Stimulated activated effector memory CD8-positive, alpha-beta T cell treated with anti-CD3 and anti-CD28 coated beads, Interleukin-12 subunit alpha, Interleukin-12 subunit beta, amount 100 ng/mL, for 72 hours (primary cell): ENCODE measurements at regions not wholly inside any gene's neighbourhood (a gene's known extent, or its start where the extent isn't known, plus 50 kb on each side); places are given as distances from the start of the nearest gene placed in this dataset.

Experiments
- ATAC-seq: fragments of 150-1000 bp; cut with Tn5 transposase; 2 replicates; pipeline ENCODE4 v1.10.0; 2021
- DNase-seq, 2 donors: peaks; one replicate each; pipeline ENCODE4 v3.0.0; 2021 to 2022; ENCODE audit warnings: low spot score in 2 of 2
- H3K27ac Mint-ChIP-seq: one replicate; pipeline ENCODE4 v1.8.0; 2022; ENCODE audit warnings: mild to moderate bottlenecking, mixed read lengths
- H3K36me3 Mint-ChIP-seq: one replicate; pipeline ENCODE4 v1.8.0; 2022; ENCODE audit warnings: mild to moderate bottlenecking, mixed read lengths
- H3K4me1 Mint-ChIP-seq: one replicate; pipeline ENCODE4 v1.8.0; 2022; ENCODE audit warnings: mixed read lengths
- H3K4me3 Mint-ChIP-seq: one replicate; pipeline ENCODE4 v1.8.0; 2022; ENCODE audit warnings: mild to moderate bottlenecking, mixed read lengths
- H3K9me3 Mint-ChIP-seq: one replicate; pipeline ENCODE4 v1.8.0; 2022; ENCODE audit warnings: mixed read lengths

DNA sequence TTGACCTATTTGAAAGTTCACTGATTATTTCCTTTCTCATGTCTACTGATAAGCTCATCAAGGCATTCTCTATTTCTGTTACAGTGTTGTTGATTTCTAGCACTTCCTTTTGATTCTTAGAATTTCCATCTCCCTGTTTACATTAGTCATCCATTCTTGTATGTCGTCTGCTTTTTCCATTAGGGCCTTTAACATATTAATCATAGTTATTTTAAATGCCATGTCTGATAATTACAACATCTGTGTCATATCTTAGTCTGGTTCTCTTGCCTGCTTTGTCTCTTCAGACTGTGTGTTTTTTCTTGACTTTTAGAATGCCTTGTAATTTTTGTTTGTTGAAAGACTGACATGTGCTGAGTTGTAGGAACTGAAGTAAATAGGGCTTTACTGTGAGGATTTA, 602.1 kb downstream of the SOX6 start:
- DNase-seq (no peak), ATAC-seq (no peak)
- H3K4me3 Mint-ChIP-seq = no peak overlapping the region
- H3K36me3 Mint-ChIP-seq = no peaks in the 10 kb centered on the region
- no peaks in the 10 kb centered on the region for H3K4me1 Mint-ChIP-seq
- H3K9me3 Mint-ChIP-seq = peaks cover 16% of the 10 kb centered on the region
- H3K27ac Mint-ChIP-seq = no peak overlapping the region

GRCh38 chr11:15757048-15757698, 599.2 kb downstream of the SOX6 start:
- DNase-seq (no peak), ATAC-seq (no peak)
- H3K4me3 Mint-ChIP-seq = no peak overlapping the region
- H3K4me1 Mint-ChIP-seq = no peaks in the 10 kb centered on the region
- H3K36me3 Mint-ChIP-seq = no peaks in the 10 kb centered on the region
- no peak overlapping the region for H3K27ac Mint-ChIP-seq
- peaks cover 16% of the 10 kb centered on the region for H3K9me3 Mint-ChIP-seq

- H3K36me3 Mint-ChIP-seq = no peaks in the 10 kb centered on the region
- no peak overlapping the region for H3K4me3 Mint-ChIP-seq
- no peak for ATAC-seq
- no peaks in the 10 kb centered on the region for H3K4me1 Mint-ChIP-seq
- no peak overlapping the region for H3K27ac Mint-ChIP-seq
- no peak for DNase-seq
- H3K9me3 Mint-ChIP-seq = peaks cover 10% of the 10 kb centered on the region
These were observed 597.4 kb downstream of the SOX6 start for GRCh38 chr11:15758857-15759465.

DNA sequence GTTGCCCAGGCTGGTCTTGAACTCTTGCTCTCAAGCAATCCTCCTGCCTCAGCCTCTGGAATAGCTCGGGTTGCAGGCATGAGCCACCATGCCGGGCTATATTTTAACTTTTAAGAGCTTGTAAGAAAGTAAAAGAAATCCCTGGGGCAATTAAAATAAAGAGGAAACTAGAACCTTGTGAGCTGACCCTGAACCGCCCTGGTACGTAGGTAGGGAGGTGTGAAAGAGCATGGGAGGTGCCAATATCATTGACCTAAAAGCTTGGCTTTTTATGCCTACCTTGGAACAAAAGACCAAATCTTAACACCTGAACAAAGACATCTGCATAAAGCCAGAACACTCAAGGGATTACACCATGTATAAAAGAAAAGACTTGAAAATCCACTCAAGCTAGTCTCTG, 595.1 kb downstream of the SOX6 start:
- no peak for ATAC-seq
- H3K36me3 Mint-ChIP-seq = no peaks in the 10 kb centered on the region
- H3K27ac Mint-ChIP-seq = no peak overlapping the region
- no peak overlapping the region for H3K4me3 Mint-ChIP-seq
- no peaks in the 10 kb centered on the region for H3K4me1 Mint-ChIP-seq
- no peak for DNase-seq
- H3K9me3 Mint-ChIP-seq = peaks cover 8% of the 10 kb centered on the region

DNA sequence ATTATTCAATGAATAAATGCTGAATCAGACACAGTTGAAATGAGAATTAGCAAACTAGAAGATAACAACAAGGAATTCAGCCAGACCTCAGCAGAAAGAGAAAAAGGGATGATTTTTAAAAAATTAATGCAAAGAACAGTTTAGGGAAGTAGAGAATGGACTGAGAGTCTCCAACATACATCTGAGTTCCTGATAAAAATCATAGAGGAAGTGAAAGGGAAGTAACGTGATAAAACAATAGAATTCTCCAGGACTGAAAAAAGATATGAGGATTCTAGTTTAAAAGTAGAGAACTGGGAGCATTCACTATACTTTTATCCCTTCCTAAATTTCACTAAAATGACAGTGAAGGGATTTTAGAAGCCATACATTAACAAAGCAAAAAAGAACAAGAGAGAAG, 592.0 kb downstream of the SOX6 start:
- H3K4me3 Mint-ChIP-seq = no peak overlapping the region
- no peak overlapping the region for H3K27ac Mint-ChIP-seq
- ATAC-seq = no peak
- no peak for DNase-seq
- H3K36me3 Mint-ChIP-seq = no peaks in the 10 kb centered on the region
- H3K9me3 Mint-ChIP-seq = peaks cover 9% of the 10 kb centered on the region
- no peaks in the 10 kb centered on the region for H3K4me1 Mint-ChIP-seq

DNA sequence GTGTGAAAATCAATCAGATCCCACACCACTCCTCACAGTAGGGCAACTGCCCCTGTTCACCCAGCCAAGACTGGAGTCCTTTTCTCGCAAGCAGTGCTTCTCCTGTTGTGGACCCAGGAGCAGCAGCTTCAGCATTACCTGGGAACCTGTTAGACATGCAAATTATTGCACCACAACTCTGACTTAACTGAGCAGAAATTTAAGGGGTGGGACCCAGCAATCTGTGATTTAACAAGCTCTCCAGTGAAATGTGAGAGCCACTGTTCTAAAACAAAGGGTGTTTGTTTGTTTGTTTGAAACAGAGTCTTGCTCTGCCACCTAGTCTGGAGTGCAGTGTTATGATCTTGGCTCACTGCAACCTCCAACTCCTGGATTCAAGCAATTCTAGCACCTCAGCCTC, 591.4 kb downstream of the SOX6 start:
- Mint-ChIP-seq H3K36me3 (no peaks in the 10 kb centered on the region), H3K4me1 (no peaks in the 10 kb centered on the region), H3K27ac (no peak overlapping the region), H3K9me3 (peaks cover 9% of the 10 kb centered on the region), H3K4me3 (no peak overlapping the region)
- DNase-seq (no peak), ATAC-seq (no peak)

DNA sequence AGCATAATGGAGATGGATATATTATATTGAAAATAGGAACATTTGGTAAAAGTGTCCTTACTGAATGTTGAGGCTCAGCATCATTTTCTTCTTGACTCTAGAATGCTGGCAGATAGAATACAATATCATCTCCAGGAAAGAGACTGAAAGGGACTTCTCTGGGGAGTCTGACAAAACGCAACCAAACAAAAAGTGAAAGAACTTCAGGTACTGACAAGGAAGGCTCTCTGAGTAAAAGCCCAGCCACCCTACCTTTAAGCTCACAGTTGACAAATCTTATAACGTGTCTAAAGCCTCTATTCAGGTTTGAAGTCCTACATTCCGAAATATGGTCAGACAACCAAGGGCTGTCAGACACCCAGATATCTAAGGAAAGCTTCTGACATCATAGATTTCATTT, 590.8 kb downstream of the SOX6 start:
- Mint-ChIP-seq H3K4me3 (no peak overlapping the region), H3K27ac (no peak overlapping the region), H3K4me1 (no peaks in the 10 kb centered on the region), H3K9me3 (peaks cover 9% of the 10 kb centered on the region), H3K36me3 (no peaks in the 10 kb centered on the region)
- no peak for ATAC-seq
- DNase-seq = no peak

DNA sequence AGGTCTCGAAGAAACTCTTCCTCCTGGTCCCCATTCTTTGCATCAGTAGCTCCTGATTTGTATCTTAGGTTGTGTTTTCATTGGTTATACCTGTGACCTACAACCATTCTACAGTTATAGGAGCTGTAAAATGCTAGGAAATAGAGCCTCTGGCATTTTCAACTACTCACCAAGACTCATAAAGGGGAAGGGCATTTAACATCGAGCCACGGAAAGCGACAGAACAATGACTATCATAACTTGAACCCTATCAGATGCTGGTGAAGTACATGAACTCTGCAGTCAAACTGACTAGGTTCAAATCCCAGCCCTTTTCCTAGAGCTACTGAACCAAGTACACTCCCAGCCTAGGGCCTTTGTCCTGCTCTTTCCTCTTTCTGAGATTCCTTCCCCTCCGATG, 588.0 kb downstream of the SOX6 start:
- Mint-ChIP-seq H3K4me1 (no peaks in the 10 kb centered on the region), H3K36me3 (no peaks in the 10 kb centered on the region), H3K27ac (no peak overlapping the region), H3K4me3 (no peak overlapping the region), H3K9me3 (peaks cover 9% of the 10 kb centered on the region)
- DNase-seq (no peak), ATAC-seq (no peak)

- Mint-ChIP-seq H3K4me3 (no peak overlapping the region), H3K4me1 (no peaks in the 10 kb centered on the region), H3K27ac (no peak overlapping the region), H3K9me3 (peaks cover 8% of the 10 kb centered on the region), H3K36me3 (no peaks in the 10 kb centered on the region)
- DNase-seq (no peak), ATAC-seq (no peak)
These were observed 587.1 kb downstream of the SOX6 start for GRCh38 chr11:15769203-15769602.

DNA sequence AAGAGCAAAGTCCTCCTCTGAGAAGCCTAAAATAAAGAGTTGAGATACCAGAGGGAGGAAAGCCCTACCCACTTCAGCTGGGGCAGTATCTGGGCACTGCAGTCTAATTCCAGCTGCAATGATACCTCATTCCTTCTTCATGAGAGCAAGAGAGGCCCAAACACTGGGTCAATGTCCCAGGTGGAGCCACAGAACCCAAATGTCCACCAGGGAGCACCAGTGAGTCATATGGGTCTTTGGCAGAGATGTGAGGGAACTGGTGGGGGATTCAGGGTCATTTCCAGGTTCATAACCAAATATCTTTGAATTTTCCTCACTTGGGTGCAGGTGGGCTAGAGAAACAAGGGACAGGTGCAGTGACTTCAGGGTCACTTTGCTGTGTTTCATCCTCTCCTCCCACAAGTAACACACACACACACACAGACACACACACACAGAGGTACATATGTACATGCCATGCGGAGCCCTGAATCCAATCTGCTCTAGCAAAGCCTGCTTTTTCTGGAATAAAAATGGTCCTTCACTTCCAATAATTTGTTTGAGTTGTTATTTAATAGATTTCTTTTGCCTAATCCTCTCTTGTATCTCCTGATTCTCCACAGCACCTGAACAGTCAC, 585.4 kb downstream of the SOX6 start:
- H3K4me1 Mint-ChIP-seq = no peaks in the 10 kb centered on the region
- DNase-seq (no peak), ATAC-seq (no peak)
- no peaks in the 10 kb centered on the region for H3K36me3 Mint-ChIP-seq
- no peak overlapping the region for H3K4me3 Mint-ChIP-seq
- H3K9me3 Mint-ChIP-seq = peaks cover 4% of the 10 kb centered on the region
- no peak overlapping the region for H3K27ac Mint-ChIP-seq

GRCh38 chr11:15772547-15772946, 583.8 kb downstream of the SOX6 start:
- ATAC-seq (no peak), DNase-seq (no peak)
- H3K27ac Mint-ChIP-seq = no peak overlapping the region
- no peaks in the 10 kb centered on the region for H3K9me3 Mint-ChIP-seq
- H3K4me1 Mint-ChIP-seq = no peaks in the 10 kb centered on the region
- no peaks in the 10 kb centered on the region for H3K36me3 Mint-ChIP-seq
- H3K4me3 Mint-ChIP-seq = no peak overlapping the region

- Mint-ChIP-seq H3K27ac (no peak overlapping the region), H3K4me1 (no peaks in the 10 kb centered on the region), H3K36me3 (no peaks in the 10 kb centered on the region), H3K9me3 (no peaks in the 10 kb centered on the region), H3K4me3 (no peak overlapping the region)
- ATAC-seq (no peak), DNase-seq (no peak)
These were observed 583.4 kb downstream of the SOX6 start for GRCh38 chr11:15772981-15773380.

GRCh38 chr11:15773476-15774387, 582.6 kb downstream of the SOX6 start:
- no peaks in the 10 kb centered on the region for H3K9me3 Mint-ChIP-seq
- H3K4me3 Mint-ChIP-seq = no peak overlapping the region
- H3K27ac Mint-ChIP-seq = no peak overlapping the region
- no peak for ATAC-seq
- H3K4me1 Mint-ChIP-seq = no peaks in the 10 kb centered on the region
- no peak for DNase-seq
- H3K36me3 Mint-ChIP-seq = no peaks in the 10 kb centered on the region

DNA sequence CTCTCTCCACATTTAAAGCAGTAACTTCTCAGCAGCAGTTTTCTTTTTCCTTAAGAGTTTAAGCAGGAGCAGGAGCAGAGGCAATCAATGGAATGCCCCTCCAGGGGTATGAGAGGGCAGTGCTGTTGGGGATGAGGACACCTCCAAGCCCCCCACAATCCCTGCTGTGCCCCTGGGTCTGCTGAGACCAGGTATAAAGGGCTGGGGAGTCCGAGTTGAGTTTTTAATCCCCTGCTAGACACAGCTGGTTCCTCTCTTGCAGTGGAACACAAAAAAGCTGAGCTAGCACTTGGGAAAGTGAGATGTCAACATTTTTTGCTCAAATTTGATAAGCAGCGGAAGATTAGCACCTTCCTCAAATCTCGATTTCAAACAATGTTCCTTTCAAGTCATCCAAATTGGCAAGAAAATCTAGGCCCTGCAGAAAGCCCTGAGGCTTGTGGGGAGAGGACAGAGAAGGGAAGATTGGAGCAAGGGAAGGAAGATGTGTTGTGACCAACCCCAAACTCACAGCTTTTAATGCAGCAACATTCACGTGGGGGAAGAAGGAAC, 581.9 kb downstream of the SOX6 start:
- Mint-ChIP-seq H3K4me3 (no peak overlapping the region), H3K27ac (no peak overlapping the region), H3K36me3 (no peaks in the 10 kb centered on the region), H3K9me3 (no peaks in the 10 kb centered on the region), H3K4me1 (no peaks in the 10 kb centered on the region)
- no peak for DNase-seq
- ATAC-seq = no peak

- H3K4me3 Mint-ChIP-seq = no peak overlapping the region
- H3K27ac Mint-ChIP-seq = no peak overlapping the region
- no peaks in the 10 kb centered on the region for H3K36me3 Mint-ChIP-seq
- H3K4me1 Mint-ChIP-seq = no peaks in the 10 kb centered on the region
- no peak for DNase-seq
- ATAC-seq = peak; percentile 9
- no peaks in the 10 kb centered on the region for H3K9me3 Mint-ChIP-seq
These were observed 581.3 kb downstream of the SOX6 start for GRCh38 chr11:15775015-15775541.
